GM20000 (cell line): ENCODE measurements at regions not wholly inside any gene's neighbourhood (a gene's known extent, or its start where the extent isn't known, plus 50 kb on each side); places are given as distances from the start of the nearest gene placed in this dataset.
"Not testable (repeated sequence)": the region's sequence is repeated elsewhere in the genome, so short reads cannot be mapped to it uniquely, and the experiment has no call there.

Source experiments
- DNase-seq: peaks from one replicate; pipeline ENCODE4 v3.0.0; 2012; ENCODE audit warnings: low spot score
- TF ChIP-seq, protein P1 (sequence below): IDR thresholded peaks from 2 replicates; pipeline ENCODE4 v1.5.1; 2012; ENCODE audit warnings: mild to moderate bottlenecking, control low read depth; ENCODE audit errors: extremely low read depth, missing control alignments

DNA sequence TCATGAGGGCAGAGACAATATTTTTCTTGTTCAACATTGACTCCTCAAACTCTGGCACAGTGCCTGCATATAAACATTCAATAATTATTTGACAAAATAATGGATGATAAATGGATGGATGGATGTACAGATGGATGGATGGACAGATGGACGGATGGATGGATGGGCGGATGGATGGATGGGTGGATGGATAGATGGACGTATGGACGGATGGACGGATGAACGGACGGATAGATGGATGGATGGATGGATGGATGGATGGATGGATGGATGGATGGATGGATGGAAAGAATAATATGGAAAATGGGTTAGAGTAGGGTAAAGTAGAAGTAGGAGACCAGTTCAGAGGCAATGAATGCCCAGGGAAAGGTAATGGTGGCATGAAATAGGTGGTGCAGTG is 589.2 kb downstream of the EBF1 start:
- no peak for DNase-seq
- TF ChIP-seq, protein P1, sequence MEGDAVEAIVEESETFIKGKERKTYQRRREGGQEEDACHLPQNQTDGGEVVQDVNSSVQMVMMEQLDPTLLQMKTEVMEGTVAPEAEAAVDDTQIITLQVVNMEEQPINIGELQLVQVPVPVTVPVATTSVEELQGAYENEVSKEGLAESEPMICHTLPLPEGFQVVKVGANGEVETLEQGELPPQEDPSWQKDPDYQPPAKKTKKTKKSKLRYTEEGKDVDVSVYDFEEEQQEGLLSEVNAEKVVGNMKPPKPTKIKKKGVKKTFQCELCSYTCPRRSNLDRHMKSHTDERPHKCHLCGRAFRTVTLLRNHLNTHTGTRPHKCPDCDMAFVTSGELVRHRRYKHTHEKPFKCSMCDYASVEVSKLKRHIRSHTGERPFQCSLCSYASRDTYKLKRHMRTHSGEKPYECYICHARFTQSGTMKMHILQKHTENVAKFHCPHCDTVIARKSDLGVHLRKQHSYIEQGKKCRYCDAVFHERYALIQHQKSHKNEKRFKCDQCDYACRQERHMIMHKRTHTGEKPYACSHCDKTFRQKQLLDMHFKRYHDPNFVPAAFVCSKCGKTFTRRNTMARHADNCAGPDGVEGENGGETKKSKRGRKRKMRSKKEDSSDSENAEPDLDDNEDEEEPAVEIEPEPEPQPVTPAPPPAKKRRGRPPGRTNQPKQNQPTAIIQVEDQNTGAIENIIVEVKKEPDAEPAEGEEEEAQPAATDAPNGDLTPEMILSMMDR: no peak

DNA sequence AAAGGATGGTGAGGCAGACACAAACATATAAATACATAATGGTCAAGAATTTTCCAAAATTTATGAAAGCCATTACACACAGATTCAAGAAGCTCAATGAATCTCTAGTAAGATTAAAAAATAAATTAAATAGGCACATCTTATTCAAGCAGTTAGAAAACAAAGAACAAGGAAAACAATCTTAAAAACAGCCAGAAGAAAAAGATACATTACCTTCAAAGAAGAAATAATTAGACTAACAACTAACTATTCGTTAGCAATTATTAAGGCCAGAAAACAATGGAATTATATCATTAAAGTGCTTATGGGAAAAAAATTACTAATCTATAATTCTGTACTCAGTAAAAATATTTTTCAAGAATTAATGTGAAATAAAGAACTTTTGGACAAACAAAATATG is 593.1 kb downstream of the EBF1 start:
- TF ChIP-seq, protein P1: no peak
- no peak for DNase-seq

DNA sequence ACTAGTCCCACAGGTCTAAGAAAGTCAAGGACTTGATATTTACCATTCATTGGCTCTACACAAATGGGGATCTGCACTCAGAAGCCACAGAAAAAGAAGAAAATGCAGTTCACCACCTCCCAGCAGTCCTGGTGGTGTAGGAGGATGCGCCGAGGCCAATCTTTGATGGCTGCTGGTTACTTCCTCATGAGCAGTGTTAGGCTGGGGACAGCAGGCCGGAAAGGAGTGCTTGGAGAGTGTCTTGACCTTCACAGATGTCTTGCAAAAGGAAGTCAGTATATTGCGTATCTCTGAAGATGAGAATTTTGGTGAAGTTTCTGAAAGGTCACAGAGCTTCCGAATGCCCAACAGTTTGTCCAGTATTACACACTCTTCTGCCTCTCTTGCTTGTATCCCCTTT is 597.0 kb downstream of the EBF1 start:
- no peak for DNase-seq
- TF ChIP-seq, protein P1: no peak

DNA sequence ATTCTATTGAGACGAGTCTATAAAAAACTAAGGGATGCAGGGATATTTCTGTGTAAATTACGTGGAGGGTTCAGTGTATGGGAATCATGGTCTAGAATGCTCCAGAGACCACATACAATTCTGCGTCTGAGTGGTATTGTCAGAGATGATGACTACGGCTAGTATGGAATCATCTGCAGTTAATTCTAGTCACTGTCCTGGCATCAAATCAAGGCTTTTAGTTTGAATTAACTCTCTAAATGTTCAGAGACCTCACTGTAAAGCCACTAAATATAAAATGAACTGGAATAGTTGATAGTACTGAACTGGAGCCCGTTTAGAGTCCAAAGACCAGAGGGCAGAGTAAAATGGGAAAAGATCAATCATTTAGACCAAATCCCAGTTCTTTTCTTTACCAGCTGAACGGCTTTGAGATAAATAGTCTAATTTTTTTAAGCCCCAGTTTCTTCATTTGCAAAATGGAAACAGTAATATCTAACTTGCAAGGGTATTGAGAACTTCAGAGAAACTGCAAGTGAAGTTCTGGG is 599.8 kb downstream of the EBF1 start:
- TF ChIP-seq, protein P1: no peak
- DNase-seq: no peak

DNA sequence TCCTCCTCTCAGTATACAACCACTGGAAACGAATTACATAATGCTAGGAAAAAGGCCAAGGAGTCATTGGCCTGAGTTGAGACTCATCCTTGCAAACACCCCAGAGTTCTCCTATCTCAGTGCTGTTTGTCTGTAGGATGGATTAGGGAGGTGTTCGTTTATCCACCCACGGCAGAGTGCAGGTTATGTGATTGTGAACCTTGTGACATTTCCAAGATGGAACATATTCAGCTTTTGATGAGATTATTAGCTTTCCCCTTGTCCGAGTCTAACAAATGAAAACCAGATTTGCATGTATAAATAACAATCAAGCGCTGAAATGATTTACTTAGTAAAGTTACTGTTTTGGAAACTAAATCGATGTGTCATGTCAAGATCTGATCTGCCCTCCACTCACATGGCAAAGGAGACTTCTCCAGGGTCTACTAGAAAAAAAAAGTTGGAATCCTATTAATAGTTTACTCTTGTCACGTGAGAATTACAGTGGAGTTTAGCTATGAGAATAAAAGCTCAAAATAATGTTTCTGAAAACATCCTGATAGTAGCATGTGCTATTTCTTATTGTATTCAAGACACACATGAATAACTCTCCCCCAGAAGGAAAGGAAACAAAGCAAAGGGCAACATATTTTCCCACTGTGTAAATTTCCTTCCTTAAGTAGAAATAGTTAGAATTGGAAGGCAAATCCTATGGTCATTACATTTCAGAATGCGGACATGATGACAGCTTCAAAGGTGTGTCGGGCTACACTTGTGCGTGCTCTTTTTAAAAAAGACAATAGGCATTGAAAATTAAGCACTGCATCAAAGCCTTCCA is 600.4 kb downstream of the EBF1 start:
- TF ChIP-seq, protein P1: no peak
- no peak for DNase-seq

DNA sequence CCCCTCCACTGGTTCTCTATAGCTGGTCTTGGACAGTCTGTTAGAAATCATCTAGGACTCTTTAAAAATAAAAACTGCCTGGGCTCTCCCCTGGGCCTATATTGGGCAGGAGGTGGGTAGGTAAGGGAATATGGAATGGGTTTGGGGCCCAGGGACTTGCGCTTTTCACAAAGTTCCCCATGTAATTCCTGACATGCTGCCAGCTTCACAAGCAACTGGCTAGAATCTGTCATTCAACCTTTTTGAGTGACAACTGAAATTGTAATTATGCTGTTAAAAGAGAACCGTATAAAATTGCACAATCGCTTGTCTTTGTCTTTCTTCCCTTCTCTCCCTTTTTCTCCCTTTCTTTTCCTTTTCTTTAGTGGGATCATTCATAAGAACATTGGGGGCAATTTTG is 603.1 kb downstream of the EBF1 start:
- no peak for DNase-seq

DNA sequence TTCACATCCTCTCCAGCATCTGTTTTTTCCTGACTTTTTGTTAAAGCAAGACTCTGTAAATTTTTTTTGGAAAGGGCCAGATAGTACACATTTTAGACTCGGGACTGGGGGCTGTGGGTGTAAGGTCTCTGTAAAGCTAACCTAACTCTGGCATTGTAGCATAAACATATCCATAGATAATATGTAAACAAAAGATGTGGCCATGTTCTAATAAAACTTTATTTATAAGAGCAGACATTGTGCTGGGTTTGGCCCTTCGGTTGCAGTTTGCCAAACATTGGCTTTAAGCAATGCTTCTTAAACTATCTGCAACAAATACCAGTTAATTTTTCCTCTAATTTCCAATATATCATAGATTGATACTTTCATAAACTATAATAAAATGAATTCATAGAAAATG is 605.2 kb downstream of the EBF1 start:
- DNase-seq: no peak
- TF ChIP-seq, protein P1: no peak

More for the DNA sequence above, 603.1 kb downstream of the EBF1 start:
- TF ChIP-seq, protein P1: no peak

DNA sequence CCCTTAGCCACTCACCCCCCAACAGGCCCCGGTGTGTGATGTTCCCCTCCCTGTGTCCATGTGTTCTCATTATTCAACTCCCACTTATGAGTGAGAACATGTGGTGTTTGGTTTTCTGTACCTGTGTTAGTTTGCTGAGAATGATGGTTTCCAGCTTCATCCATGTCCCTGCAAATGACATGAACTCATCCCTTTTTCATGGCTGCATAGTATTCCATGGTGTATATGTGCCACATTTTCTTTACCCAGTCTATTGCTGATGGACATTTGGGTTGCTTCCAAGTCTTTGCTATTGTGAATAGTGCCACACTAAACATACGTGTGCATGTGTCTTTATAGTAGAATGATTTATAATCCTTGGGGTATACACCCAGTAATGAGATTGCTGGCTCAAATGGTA is 605.7 kb downstream of the EBF1 start:
- not testable (repeated sequence) for DNase-seq
